Gastroesophageal sphincter (tissue), 3 donors: ENCODE measurements at regions not wholly inside any gene's neighbourhood (a gene's known extent, or its start where the extent isn't known, plus 50 kb on each side); places are given as distances from the start of the nearest gene placed in this dataset.

Experiments used
- CTCF ChIP-seq, 4 experiments: fragments of 200-600 bp in 2 of 4; fragments of 450-650 bp in 2 of 4; sonication (generic) in 1 of 4; IDR thresholded peaks; one replicate each; pipeline ENCODE4 v1.5.1; 2017 to 2019; ENCODE audit warnings: antibody characterized with exemption in 4 of 4, mild to moderate bottlenecking in 2 of 4, moderate library complexity in 2 of 4
- POLR2A ChIP-seq, 2 donors: fragments of 450-650 bp; IDR thresholded peaks; one replicate each; pipeline ENCODE4 v1.6.1; 2017; ENCODE audit warnings: antibody characterized with exemption in 2 of 2, mild to moderate bottlenecking in 2 of 2, moderate library complexity in 1 of 2
- POLR2AphosphoS5 ChIP-seq: sonication (generic); formaldehyde crosslinking; IDR thresholded peaks from one replicate; pipeline ENCODE4 v1.6.1; 2017; ENCODE audit warnings: antibody characterized with exemption

GRCh38 chr18:66708646-66709045, 104.8 kb upstream of the CDH19 start:
- TF ChIP-seq POLR2A (IDR thresholded peaks at IDR 0.05) (no peak), CTCF (IDR thresholded peaks at IDR 0.05) (no peak), POLR2AphosphoS5 (no peak)
